Amniotic epithelial cell (primary cell): ENCODE measurements at regions not wholly inside any gene's neighbourhood (a gene's known extent, or its start where the extent isn't known, plus 50 kb on each side); places are given as distances from the start of the nearest gene placed in this dataset.
A peak's percentile ranks its signal among the peaks of the same experiment; 100 is the strongest.

Source experiments
- DNase-seq: peaks from one replicate; pipeline ENCODE4 v3.0.0-alpha.2; 2010; ENCODE audit warnings: low read depth

GRCh38 chr16:85457366-85457765 lies 155.8 kb upstream of the GSE1 start:
- peak; percentile 48 for DNase-seq

DNA sequence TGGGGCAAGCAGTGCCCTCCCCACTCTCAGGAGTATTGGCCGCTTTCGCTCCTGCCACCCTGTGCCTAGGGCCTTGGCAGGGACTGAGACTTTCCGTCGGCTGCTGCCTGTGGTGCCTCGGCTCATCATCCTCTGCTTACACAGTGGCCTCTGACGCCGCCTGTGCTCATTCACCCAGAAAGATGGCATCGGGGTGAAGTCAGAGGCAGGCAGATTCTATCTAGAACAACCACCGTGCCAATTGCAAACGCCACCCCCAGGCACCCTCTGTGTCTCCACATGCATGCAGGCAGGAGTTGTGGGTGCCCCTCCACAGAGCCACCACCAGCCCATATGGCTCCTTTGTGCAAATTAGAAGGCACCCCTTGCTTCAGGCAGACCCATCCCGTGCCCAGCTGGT lies 154.2 kb upstream of the GSE1 start:
- DNase-seq = no peak

- peak; percentile 94 for DNase-seq
Observed at GRCh38 chr16:85459529-85460251, 153.4 kb upstream of the GSE1 start.

DNA sequence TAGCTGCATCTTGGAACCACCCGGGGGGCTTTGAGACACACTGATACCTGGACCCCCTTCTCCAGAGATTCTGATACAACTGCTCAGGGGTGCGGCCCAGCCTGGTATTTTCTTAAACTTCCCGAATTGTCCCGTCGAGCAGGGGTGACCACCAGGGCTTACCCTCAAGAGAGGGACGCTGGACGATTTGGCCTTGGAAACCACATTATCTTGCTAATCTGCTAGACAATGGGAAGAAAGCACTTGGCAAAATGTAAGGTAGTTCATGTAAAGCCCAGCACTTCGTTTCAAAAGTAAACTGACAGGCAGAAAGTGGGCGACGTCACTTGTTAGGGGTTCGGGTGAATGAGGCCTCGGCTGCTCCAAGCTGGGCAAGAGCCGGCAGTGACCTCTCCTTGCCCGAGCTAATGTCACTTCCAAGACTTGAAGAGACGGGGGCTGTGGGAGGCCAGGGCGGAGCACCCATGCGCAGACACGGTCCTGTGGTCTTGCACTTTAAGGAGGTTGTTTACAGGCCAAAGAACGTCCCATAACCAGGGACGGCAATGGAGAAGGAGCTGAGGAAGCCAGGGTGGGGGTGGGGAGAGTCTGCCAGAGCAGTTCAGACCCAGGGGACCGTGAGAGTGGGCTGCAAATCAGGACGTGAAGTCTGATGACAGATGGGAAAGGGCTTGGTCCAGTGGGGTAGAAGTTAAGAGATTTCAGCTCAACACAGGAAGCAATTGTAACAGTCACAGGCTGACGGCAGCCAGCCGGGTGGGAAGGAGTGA lies 152.7 kb upstream of the GSE1 start:
- peak; percentile 65 for DNase-seq

DNA sequence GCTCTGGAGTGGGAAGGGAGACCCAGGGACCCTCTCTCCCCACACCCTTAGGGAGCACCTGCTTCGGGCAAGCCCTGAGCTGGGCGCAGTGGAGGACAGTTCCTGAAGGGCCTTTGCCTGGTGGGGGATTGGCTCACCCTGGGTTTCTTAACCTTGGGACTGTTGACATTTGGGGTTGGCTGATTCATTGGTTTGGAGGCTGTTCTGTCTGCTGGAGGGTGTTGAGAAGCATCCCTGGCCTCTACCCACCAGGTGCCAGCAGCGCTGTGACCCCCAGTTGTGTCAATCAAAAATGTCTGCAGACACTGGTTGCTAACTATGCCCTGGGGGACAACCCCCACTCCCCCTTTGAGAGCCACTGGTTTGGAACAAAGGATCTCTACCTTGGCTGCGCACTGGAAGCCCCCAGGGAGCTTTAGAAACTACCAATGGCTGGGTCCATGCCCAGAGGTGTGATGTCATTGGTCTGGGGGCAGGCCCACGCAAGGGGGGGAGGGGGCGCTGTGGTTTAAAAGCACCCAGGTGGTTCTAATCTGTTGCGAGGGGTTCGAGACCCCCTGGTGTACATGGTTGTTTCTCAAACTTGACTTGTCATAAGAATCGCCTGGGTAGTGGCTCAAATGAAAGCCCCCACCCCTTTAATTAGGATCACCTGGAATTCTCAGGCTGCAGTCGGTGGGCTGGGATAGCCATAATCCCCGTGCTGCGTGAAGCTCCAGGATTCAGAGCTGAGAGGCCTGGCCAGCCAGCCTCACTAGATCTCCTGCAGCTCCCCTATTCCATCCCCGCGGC lies 151.9 kb upstream of the GSE1 start:
- DNase-seq = peak; percentile 91

DNA sequence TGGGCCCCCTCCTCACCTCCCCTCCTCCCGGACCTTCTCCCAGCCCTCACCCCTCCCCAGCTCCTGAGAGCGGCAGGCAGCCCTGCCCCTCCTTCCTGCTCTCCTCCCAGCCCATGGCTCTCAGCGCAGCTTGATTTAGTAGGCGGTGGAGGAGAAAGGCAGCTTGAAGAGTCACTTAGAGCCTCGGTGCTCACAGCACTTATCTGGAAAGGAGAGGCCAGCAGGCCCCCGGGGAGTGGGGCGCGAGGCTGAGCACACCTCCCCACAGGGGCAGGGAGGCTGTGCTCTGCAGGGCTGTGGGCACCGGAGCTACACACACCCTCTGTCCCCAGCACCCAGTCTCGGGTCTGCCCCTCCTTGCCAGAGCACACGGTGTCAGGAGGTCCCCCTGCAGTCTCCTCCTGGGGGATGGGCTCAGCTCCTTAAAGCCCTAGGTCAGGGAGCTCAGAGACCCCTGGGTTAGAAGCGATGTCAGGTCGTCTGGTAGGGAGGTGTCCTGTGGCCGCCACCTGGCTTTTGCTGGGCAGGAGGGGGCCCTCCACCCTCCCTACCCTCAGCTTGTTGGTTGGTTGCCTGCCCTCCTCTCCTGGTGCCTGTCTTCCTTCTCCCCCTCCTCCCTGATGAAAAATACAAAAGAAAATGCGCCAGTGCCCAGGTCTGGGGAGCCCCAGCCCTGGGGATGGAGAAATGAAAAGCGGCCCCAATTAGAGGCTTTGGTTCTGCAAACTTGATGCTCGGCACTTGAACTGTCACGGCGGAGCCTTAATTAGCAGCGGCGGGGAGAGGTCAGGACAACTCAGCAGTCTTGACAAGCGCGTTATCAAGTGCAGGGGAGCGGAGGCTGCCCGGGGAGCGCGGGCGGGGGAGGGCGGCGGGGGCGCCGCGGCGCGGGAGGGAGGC lies 151.1 kb upstream of the GSE1 start:
- DNase-seq = peak; percentile 86

- DNase-seq = peak; percentile 34
Observed at GRCh38 chr16:85462714-85463611, 150.2 kb upstream of the GSE1 start.

DNA sequence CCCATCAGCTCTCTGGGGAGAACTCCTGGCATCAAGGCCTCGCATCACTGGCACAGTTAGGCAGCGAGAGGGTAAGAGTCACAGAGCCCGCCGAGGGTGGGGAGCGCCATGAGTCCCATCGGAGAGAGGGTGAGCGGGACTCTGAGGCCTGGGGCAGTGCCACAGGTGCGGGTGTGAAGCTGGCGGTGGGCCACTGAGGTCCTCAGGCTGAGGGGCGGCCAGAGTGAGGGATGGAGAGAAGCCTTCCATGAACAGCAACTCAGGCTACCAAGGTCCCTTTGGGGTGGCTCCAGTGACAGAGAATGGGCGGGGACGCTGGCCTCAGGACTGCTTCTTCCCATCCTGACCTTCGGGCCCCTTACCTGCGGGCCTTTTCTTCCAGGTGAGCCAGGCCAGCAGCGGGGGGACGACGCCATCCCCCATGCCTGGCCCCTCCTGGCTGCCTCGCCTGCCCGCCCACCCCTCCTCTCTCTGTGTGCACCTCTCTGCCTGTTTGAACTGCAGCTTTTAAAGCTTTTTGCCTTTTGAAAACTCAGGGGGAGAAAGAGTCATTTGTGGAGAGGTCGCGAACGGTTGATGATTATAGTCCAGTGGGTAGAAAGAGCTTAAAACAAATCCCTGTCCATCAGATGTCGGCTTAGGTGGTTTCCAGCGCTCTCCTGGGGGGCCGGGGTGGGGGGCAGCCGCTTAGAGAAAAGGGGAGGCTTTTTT lies 149.3 kb upstream of the GSE1 start:
- DNase-seq = no peak

GRCh38 chr16:85464383-85465305 lies 148.5 kb upstream of the GSE1 start:
- DNase-seq = no peak

DNA sequence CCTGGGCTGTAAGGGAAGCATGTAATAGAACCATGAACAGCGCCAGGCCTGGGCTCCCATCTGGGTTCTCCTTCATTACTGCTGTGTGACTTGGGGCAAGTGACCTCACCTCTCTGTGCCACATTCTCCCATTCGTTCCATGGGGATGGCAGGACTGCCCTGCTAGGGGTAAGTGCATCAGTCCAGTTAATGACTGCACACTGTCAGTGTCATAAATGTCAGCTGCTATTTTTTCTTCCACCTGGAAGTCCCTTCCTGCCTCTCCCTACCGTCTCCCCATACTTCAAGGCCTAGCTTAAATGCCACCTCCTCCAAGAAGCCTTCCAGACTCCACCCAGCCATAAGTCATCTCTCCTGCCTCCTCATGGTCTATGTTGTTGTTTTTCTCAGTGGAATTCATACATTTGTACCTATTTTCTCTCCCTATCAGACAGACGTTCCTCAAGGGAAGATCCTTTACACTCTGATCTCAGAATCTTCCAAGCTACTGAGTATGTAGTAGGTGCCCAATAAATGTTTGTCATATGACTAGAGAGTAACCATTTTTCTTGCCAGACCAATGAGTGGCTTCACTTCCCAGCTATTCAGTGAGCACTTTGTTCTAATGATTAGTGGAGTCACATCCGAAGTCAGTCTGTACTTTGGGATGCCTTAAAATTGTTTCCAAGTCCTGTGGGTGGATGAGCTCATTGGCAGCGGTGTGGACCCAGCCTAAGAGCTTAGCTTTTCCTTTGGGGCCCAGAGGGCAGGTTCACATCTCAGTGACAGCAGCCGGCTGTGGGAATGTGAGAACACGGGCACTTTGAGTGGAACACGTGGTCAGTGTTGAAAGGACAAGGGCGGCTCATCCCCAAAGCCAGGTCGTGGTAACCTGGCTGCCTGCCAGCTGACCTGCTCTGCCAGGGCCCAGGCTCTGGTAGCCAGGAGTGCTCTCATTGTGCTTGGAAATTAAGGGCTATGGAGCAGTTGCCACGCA lies 147.5 kb upstream of the GSE1 start:
- peak; percentile 36 for DNase-seq

GRCh38 chr16:85466304-85466700 lies 146.8 kb upstream of the GSE1 start:
- no peak for DNase-seq

DNA sequence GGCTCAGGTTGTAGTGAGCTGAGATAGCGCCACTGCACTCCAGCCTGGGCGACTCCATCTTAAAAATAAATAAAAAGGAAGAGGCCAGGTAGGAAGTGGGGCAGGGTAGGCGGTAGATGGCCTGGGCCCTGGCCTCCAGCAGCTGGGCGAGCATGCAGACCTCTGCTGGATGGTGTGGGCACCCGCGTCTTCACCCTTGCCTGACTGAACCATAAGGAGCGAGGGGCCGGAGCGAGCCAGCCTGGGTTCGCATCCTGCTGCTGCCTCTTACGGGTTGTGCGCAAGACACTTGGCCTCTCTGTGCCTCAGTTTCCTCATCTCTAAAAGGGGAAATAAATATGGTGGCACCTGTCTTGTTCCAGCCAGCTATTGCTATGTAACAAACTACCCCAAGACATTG lies 146.1 kb upstream of the GSE1 start:
- no peak for DNase-seq

DNA sequence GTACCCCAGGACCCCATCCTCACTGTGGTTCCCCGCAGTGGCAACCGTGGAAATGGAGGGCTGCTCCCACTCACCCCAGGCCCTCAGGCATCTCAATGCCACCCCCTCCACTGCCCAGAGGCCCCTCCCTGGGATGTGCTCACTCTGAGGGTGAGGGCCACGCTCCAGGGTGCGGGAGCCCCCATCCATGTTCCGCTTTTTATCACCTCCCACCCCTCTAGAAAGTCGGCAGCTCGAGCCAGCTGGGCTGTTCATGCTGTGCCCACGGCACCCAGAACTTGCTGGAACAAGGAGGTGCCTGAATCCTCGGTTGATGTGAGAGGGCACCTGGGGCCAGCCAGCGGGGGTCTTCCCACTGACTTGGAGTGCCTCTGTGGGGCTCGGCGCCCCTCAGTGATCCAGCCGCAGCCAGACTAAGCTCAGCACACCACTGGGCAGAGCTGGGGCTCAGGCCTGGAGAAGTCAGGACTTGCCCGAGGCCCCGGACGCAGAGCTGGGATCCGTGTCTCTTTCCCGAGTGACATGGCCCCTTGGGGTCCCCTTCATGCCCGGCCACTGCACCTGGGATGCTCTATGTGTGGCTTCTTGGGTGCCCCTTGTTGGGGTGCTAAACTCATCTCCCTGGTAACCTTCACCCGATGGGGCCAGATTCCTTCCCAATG lies 143.1 kb upstream of the GSE1 start:
- DNase-seq = no peak

DNA sequence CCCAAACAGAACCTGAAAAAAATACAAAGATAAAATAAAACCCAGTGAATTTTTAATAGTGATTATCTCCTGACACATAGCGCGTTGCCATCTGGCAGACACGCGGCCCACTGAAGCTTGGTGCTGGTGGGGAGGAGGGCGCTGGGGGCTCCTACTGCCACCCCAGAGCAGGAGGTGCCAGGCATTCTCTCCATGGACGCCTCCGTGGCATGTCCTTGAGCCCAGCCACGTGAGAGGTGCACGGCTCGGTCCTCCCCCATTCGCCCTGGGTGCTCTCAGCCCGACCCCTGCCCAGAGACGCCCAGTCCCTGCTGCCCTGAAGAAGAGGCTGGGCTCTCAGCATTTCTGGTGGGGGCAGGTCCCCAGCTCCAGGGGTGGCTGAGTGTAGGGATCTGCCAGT lies 142.2 kb upstream of the GSE1 start:
- no peak for DNase-seq

DNA sequence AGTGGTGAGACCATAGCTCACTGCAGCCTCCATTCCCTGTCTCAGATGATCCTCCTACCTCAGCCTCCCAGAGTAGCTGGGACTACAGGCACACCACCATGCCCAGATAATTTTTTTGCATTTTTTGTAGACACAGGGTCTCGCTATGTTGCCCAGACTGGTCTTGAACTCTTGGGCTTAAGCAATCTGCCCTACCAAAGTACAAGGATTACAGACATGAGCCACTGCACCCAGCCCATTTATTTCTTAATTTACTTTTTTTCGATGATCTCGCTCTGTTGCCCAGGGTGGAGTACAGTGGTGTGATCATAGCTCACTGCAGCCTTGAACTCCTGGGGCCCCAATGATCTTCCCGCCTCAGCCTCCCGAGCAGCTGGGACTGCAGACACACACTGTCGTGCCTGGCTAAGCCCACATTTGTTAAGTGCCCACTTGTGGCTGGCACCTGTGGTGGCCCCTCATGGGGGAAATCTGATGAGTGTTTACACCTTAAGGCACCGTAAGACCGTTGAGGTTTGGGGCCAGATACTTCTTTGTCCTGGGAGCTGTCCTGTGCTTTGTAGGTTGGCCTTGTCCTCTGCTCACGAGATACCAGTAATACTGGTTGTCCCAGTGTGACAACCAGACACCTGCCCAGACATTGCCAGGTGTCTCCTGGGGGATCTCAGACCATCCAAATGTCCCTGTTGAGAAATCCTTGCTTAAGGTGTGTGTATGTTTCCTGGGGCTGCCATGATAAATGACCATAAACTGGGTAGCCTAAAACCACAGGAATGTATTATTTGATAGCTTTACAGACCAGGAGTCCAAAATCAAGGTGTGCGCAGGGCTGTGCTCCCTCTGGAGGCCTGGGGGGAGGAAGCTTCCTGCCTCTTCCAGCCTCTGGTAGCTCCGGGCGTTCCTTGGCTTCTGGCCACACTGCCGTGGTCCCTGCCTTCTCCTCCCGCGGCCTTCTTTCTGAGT lies 141.4 kb upstream of the GSE1 start:
- DNase-seq = no peak

DNA sequence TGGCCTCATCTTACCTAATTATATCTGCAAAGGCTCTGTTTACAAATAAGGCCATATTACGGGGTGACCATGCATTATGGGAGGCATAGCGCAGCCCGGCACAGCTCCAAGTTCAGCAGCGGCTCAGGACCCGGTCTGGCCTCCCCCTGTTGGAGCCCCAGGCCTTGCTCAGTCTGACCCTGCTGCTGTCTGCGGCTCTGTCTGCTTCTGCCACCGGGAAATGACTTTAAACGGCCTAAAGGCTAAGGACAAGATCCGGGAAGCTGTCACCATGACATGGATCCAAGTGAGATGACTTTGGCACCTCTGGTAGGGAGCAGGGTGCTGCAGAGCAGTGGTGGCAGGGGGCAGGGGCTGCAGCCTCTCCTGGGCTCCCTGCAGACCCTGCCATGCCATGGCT lies 140.6 kb upstream of the GSE1 start:
- no peak for DNase-seq
